Liver (tissue), 3 donors: ENCODE measurements at regions not wholly inside any gene's neighbourhood (a gene's known extent, or its start where the extent isn't known, plus 50 kb on each side); places are given as distances from the start of the nearest gene placed in this dataset.

Source experiments
- EGR1 ChIP-seq, 2 donors: IDR thresholded peaks; 2 replicates each; pipeline ENCODE4 v1.6.1; 2016 to 2018; ENCODE audit warnings: antibody characterized with exemption in 2 of 2, low read depth in 2 of 2
- FOXA1 ChIP-seq: IDR thresholded peaks from 2 replicates; pipeline ENCODE4 v1.6.1; 2016; ENCODE audit warnings: antibody characterized with exemption
- HNF4G ChIP-seq: IDR thresholded peaks from 2 replicates; pipeline ENCODE4 v1.6.1; 2016; ENCODE audit warnings: antibody characterized with exemption
- MAX ChIP-seq: IDR thresholded peaks from 2 replicates; pipeline ENCODE4 v1.6.1; 2016; ENCODE audit warnings: antibody characterized with exemption
- TF ChIP-seq, protein P1 (sequence below): fragments of 150-350 bp; IDR thresholded peaks from 2 replicates; pipeline ENCODE4 v1.5.1; 2017; ENCODE audit warnings: improper control_type of control experiment, low read depth, low read length; ENCODE audit not compliant: missing input control
- donor health status: healthy.
- donor health status: healthy.

DNA sequence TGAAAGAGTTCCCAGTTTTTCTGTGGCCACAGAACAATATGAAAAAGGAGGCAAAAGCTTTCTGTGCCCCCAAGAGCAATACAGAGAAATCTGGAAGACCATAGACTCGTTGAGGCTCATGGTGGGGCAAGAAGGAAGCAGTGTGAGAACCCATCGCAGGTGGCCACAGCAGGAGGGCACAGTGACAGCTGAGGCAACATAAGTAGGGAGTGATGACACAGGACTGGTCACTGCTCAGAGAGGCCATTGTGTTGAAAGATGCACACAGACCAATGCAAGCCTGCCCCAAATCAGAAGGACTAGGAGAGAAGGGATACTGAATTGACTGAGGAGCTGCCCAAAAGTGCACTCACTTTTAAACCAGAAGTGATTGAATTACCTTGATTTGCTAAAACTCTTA lies 483.6 kb downstream of the EPHA4 start:
- TF ChIP-seq, protein P1, sequence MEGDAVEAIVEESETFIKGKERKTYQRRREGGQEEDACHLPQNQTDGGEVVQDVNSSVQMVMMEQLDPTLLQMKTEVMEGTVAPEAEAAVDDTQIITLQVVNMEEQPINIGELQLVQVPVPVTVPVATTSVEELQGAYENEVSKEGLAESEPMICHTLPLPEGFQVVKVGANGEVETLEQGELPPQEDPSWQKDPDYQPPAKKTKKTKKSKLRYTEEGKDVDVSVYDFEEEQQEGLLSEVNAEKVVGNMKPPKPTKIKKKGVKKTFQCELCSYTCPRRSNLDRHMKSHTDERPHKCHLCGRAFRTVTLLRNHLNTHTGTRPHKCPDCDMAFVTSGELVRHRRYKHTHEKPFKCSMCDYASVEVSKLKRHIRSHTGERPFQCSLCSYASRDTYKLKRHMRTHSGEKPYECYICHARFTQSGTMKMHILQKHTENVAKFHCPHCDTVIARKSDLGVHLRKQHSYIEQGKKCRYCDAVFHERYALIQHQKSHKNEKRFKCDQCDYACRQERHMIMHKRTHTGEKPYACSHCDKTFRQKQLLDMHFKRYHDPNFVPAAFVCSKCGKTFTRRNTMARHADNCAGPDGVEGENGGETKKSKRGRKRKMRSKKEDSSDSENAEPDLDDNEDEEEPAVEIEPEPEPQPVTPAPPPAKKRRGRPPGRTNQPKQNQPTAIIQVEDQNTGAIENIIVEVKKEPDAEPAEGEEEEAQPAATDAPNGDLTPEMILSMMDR: no peak
- TF ChIP-seq MAX: no peak
- TF ChIP-seq HNF4G: no peak
- no peak for TF ChIP-seq EGR1 (IDR thresholded peaks at IDR 0.05; ENCODE audit: low read depth in 2 of 2)
- TF ChIP-seq FOXA1: no peak
